GM12865 (cell line): ENCODE measurements at regions not wholly inside any gene's neighbourhood (a gene's known extent, or its start where the extent isn't known, plus 50 kb on each side); places are given as distances from the start of the nearest gene placed in this dataset.

Experiments
- DNase-seq: peaks from one replicate; pipeline ENCODE4 v3.0.0; 2010; ENCODE audit warnings: low read depth
- H3K4me3 ChIP-seq: 2 replicates; pipeline ENCODE4 v1.5.1; 2011; ENCODE audit warnings: mild to moderate bottlenecking, low read depth, low read length, control low read depth
- TF ChIP-seq, protein P1 (sequence below): IDR thresholded peaks from 2 replicates; pipeline ENCODE4 v1.5.1; 2011; ENCODE audit warnings: low read length, control low read depth, low read depth, inconsistent platforms; ENCODE audit not compliant: insufficient read depth; ENCODE audit errors: missing control alignments

DNA sequence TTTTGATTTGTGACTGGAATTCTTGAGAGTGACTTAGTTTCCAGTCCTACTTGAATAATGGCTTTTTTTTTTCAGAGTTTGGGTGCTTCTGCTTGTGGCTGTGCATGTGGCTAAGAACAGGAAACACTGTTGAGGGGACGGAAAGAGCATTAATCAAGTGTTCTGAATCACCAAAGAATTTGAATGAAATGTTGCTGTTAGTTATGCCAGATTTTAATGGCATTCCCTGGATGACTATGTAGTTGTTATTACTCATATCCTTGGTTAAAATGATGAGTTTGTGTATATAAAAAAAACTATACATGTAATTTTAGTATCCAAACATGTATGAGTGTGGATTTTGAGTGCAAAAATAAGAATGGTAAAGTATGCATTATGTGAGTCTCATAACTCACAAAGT is 347.9 kb downstream of the BCAT1 start:
- peak; percentile 33 for DNase-seq
- no peak overlapping the region for H3K4me3 ChIP-seq
- TF ChIP-seq, protein P1, sequence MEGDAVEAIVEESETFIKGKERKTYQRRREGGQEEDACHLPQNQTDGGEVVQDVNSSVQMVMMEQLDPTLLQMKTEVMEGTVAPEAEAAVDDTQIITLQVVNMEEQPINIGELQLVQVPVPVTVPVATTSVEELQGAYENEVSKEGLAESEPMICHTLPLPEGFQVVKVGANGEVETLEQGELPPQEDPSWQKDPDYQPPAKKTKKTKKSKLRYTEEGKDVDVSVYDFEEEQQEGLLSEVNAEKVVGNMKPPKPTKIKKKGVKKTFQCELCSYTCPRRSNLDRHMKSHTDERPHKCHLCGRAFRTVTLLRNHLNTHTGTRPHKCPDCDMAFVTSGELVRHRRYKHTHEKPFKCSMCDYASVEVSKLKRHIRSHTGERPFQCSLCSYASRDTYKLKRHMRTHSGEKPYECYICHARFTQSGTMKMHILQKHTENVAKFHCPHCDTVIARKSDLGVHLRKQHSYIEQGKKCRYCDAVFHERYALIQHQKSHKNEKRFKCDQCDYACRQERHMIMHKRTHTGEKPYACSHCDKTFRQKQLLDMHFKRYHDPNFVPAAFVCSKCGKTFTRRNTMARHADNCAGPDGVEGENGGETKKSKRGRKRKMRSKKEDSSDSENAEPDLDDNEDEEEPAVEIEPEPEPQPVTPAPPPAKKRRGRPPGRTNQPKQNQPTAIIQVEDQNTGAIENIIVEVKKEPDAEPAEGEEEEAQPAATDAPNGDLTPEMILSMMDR = no peak

DNA sequence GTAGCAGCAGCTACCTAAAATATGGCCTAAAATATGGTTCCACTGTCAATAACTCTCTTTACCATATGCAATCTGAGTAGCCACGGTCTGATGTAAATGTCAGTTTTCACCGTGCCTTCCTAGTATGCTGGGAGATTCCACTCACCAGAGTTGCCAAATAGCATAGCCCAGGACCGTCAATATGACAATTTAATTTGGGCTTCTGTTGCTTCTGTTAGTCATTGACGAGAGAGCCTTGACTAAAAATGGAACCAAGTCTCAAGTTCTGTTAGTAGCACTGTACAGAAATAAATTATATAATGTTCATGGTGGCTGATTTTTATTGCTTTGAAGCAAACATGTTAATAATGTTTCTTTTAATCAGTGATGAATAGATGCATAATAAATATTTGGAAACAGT is 348.4 kb downstream of the BCAT1 start:
- TF ChIP-seq, protein P1 = no peak
- H3K4me3 ChIP-seq = no peak overlapping the region
- no peak for DNase-seq

- H3K4me3 ChIP-seq = no peak overlapping the region
- no peak for DNase-seq
- TF ChIP-seq, protein P1 = no peak
Observed at GRCh38 chr12:24599736-24600135, 349.2 kb downstream of the BCAT1 start.

DNA sequence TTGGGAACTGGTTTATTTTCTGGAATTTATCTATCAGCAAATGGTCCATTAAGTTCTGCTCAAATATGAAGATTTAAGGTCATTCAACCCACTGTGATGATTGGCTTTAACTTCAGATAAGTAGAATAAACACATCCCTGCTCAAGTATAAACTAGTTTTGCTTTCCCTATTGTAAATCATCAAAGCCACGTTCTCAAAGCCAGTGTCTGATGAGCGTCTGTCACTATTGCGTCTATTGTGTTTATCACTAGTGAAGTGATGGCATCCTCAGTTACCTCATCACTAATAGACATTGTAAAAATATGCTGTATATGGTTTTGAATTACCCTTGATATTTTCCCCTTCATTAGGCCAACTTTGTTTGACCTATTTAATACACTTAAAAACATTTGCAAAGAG is 351.3 kb downstream of the BCAT1 start:
- DNase-seq = no peak
- H3K4me3 ChIP-seq = no peak overlapping the region
- TF ChIP-seq, protein P1 = no peak

DNA sequence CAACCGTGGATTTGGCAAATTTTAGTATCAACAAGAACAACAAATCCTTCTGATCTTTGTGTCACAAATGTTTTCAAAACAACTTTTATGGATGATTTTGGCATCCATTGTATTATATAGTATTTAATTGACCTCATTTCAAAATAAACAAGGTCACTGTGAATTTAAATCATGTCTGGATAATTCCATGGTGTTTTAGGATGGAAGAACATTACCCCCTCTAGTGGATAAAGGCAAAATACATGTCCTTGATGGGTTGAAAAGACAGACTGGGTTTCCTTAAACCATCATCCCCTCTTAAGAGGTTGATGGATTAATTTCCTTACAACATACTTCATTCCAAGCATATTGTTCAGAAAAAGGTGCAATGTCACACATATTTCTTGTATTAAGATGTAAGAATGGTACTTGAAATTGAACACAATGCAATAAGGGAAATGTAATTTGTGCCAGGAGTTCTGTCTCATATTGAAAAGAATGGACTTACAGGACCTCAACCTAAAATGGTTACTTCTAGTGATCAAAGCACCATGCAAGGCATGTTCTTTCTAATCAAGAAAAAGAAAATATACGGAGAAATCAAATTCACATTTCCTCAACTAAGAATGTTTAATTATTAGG is 352.0 kb downstream of the BCAT1 start:
- peak; percentile 33 for DNase-seq
- TF ChIP-seq, protein P1 = peak; percentile 51
- H3K4me3 ChIP-seq = no peak overlapping the region

DNA sequence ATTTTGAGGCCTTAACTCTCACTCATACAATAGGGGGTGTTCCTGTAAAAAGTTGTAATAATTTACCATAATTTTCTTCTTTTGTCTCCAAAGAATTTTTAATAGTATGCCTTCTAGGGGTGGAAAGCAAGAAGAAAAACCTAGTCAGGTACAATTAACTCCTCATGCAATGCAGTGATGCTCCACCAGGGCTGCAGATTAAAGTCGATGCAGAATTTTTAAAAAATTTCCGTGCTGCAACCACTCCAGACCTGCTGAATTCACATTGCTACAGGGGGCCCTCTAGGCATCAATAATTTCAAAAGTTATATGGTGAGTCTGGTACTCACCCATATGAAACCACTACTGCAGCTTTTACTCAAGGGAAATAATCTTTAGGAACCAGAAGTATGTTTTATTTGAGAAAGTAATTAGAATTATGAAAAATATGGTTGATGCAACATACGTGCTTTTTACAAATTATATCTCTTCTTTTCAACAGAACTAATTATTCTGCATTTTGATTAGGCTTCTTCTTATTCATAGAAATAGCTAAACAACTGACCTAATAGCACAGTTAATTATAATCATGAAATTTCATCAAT is 353.2 kb downstream of the BCAT1 start:
- H3K4me3 ChIP-seq = no peak overlapping the region
- TF ChIP-seq, protein P1 = peak; percentile 10
- no peak for DNase-seq
